GM21367 (cell line): ENCODE measurements at regions not wholly inside any gene's neighbourhood (a gene's known extent, or its start where the extent isn't known, plus 50 kb on each side); places are given as distances from the start of the nearest gene placed in this dataset.

Experiments
- ATAC-seq: cut with Tn5 transposase; IDR thresholded peaks from one replicate; pipeline ENCODE4 v1.9.1; 2021; ENCODE audit not compliant: unreplicated experiment

- ATAC-seq, result no peak
These were observed 786.7 kb upstream of the EEF2KMT start for GRCh38 chr16:5884339-5884738.

- no peak for ATAC-seq
These were observed 784.6 kb upstream of the EEF2KMT start for GRCh38 chr16:5882087-5882640.

GRCh38 chr16:5875416-5875815 lies 777.8 kb upstream of the EEF2KMT start:
- no peak for ATAC-seq

GRCh38 chr16:5874899-5875298 lies 777.3 kb upstream of the EEF2KMT start:
- ATAC-seq, result no peak

- no peak for ATAC-seq
These were observed 775.6 kb upstream of the EEF2KMT start for GRCh38 chr16:5873221-5873620.

GRCh38 chr16:5870886-5871691 lies 773.5 kb upstream of the EEF2KMT start:
- ATAC-seq, result no peak

GRCh38 chr16:5867250-5867649 lies 769.7 kb upstream of the EEF2KMT start:
- no peak for ATAC-seq

GRCh38 chr16:5865236-5865635 lies 767.6 kb upstream of the EEF2KMT start:
- ATAC-seq, result no peak

- no peak for ATAC-seq
These were observed 765.5 kb upstream of the EEF2KMT start for GRCh38 chr16:5863071-5863606.

GRCh38 chr16:5862103-5862840 lies 764.7 kb upstream of the EEF2KMT start:
- no peak for ATAC-seq

- no peak for ATAC-seq
These were observed 763.6 kb upstream of the EEF2KMT start for GRCh38 chr16:5861241-5861640.

- no peak for ATAC-seq
These were observed 760.6 kb upstream of the EEF2KMT start for GRCh38 chr16:5858180-5858579.

GRCh38 chr16:5854027-5854426 lies 756.4 kb upstream of the EEF2KMT start:
- ATAC-seq, result no peak

GRCh38 chr16:5852151-5852550 lies 754.6 kb upstream of the EEF2KMT start:
- no peak for ATAC-seq

GRCh38 chr16:5851393-5851982 lies 753.9 kb upstream of the EEF2KMT start:
- ATAC-seq, result no peak

- no peak for ATAC-seq
These were observed 753.2 kb upstream of the EEF2KMT start for GRCh38 chr16:5850632-5851392.

- ATAC-seq, result no peak
These were observed 747.5 kb upstream of the EEF2KMT start for GRCh38 chr16:5845046-5845445.

GRCh38 chr16:5841974-5842373 lies 744.4 kb upstream of the EEF2KMT start:
- no peak for ATAC-seq

GRCh38 chr16:5838725-5839124 lies 741.1 kb upstream of the EEF2KMT start:
- no peak for ATAC-seq

GRCh38 chr16:5838071-5838470 lies 740.5 kb upstream of the EEF2KMT start:
- no peak for ATAC-seq
